OCI-LY7 (cell line): ENCODE measurements at regions not wholly inside any gene's neighbourhood (a gene's known extent, or its start where the extent isn't known, plus 50 kb on each side); places are given as distances from the start of the nearest gene placed in this dataset.

Experiments used
- CTCF ChIP-seq: fragments of 200-600 bp; sonication (generic); conservative IDR thresholded peaks from 2 replicates; pipeline ENCODE4 v1.5.1; 2014; ENCODE audit warnings: mild to moderate bottlenecking, antibody characterized with exemption, low read length, moderate library complexity, mixed read lengths
- EZH2phosphoT487 ChIP-seq: fragments of 200-600 bp; sonication (generic); IDR thresholded peaks from 2 replicates; pipeline ENCODE4 v1.6.1; 2018; ENCODE audit warnings: low read depth, borderline replicate concordance, mild to moderate bottlenecking, mixed run types, antibody characterized with exemption, low read length, moderate library complexity, mixed read lengths

GRCh38 chr14:105627701-105628100 is 101.3 kb downstream of the TMEM121 start:
- TF ChIP-seq CTCF (no peak), EZH2phosphoT487 (no peak)
